Endothelial cell (in vitro differentiated cells): ENCODE measurements at regions not wholly inside any gene's neighbourhood (a gene's known extent, or its start where the extent isn't known, plus 50 kb on each side); places are given as distances from the start of the nearest gene placed in this dataset.

Experiments
- DNase-seq: peaks from one replicate; pipeline ENCODE4 v3.0.0; 2021; ENCODE audit warnings: low spot score
- H3K27ac Mint-ChIP-seq: one replicate; pipeline ENCODE4 v1.8.0; 2021; ENCODE audit warnings: mixed read lengths, inconsistent platforms; ENCODE audit not compliant: unreplicated experiment
- H3K27me3 Mint-ChIP-seq: one replicate; pipeline ENCODE4 v1.8.0; 2021; ENCODE audit warnings: mild to moderate bottlenecking, moderate library complexity, mixed read lengths, inconsistent platforms; ENCODE audit not compliant: unreplicated experiment
- H3K36me3 Mint-ChIP-seq: one replicate; pipeline ENCODE4 v1.8.0; 2021; ENCODE audit warnings: mild to moderate bottlenecking, low read depth, mixed read lengths, inconsistent platforms; ENCODE audit not compliant: unreplicated experiment
- H3K4me1 Mint-ChIP-seq: one replicate; pipeline ENCODE4 v1.8.0; 2021; ENCODE audit warnings: mild to moderate bottlenecking, mixed read lengths, inconsistent platforms; ENCODE audit not compliant: unreplicated experiment
- H3K4me3 Mint-ChIP-seq: one replicate; pipeline ENCODE4 v1.8.0; 2021; ENCODE audit warnings: mild to moderate bottlenecking, mixed read lengths, inconsistent platforms; ENCODE audit not compliant: unreplicated experiment
- H3K9me3 Mint-ChIP-seq: one replicate; pipeline ENCODE4 v1.8.0; 2021; ENCODE audit warnings: mixed read lengths, inconsistent platforms; ENCODE audit not compliant: unreplicated experiment
- TF ChIP-seq, protein P1 (sequence below): fragments of 200-600 bp; sonication (generic); IDR thresholded peaks from one replicate; pipeline ENCODE4 v1.5.0; 2021; ENCODE audit warnings: antibody characterized with exemption; ENCODE audit not compliant: unreplicated experiment

DNA sequence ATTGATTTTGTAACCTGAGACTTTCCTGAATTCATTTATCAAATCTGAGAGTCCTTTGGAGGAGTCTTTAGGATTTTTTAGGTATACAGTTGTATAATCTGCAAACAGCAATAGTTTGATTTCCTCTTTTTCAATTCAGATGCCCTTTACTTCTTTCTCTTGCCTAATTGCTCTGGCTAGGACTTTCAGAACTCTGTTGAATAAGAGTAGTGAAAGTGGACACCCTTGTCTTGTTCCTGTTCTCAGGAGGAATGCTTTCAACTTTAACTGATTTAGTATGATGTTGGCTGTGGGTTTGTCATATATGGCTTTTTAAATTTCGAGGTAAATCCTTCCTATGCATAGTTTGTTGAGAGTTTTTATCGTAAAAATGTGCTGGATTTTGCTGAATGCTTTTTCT is 227.4 kb downstream of the CSNK2A3 start:
- no peaks in the 10 kb centered on the region for H3K27me3 Mint-ChIP-seq
- no peaks in the 10 kb centered on the region for H3K36me3 Mint-ChIP-seq
- H3K27ac Mint-ChIP-seq, result no peak overlapping the region
- TF ChIP-seq, protein P1, sequence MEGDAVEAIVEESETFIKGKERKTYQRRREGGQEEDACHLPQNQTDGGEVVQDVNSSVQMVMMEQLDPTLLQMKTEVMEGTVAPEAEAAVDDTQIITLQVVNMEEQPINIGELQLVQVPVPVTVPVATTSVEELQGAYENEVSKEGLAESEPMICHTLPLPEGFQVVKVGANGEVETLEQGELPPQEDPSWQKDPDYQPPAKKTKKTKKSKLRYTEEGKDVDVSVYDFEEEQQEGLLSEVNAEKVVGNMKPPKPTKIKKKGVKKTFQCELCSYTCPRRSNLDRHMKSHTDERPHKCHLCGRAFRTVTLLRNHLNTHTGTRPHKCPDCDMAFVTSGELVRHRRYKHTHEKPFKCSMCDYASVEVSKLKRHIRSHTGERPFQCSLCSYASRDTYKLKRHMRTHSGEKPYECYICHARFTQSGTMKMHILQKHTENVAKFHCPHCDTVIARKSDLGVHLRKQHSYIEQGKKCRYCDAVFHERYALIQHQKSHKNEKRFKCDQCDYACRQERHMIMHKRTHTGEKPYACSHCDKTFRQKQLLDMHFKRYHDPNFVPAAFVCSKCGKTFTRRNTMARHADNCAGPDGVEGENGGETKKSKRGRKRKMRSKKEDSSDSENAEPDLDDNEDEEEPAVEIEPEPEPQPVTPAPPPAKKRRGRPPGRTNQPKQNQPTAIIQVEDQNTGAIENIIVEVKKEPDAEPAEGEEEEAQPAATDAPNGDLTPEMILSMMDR, result no peak
- peaks cover 7% of the 10 kb centered on the region for H3K4me1 Mint-ChIP-seq
- no peaks in the 10 kb centered on the region for H3K9me3 Mint-ChIP-seq
- no peak overlapping the region for H3K4me3 Mint-ChIP-seq
- DNase-seq, result no peak

DNA sequence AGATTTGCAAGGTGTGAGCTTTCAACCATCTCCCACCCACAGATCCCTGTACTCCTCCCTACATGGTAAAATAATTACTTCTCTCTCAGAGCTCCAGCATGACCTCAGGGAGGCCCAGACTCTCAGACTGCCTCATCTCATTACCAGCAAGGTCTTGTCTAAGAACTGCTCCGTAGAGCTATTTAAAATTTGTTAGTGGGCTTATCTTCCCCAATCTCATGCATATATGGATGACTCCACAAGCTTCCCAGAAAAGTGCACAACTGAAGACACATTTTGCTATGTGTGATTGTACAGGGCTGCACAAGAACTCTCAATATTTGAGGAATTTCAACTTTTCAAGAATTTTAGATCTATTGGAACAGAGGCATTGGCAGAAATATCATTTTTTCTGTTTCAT is 230.3 kb downstream of the CSNK2A3 start:
- Mint-ChIP-seq H3K4me1 (peaks cover 11% of the 10 kb centered on the region), H3K36me3 (no peaks in the 10 kb centered on the region), H3K27ac (no peak overlapping the region), H3K4me3 (no peak overlapping the region), H3K27me3 (no peaks in the 10 kb centered on the region), H3K9me3 (no peaks in the 10 kb centered on the region)
- TF ChIP-seq, protein P1, result no peak
- no peak for DNase-seq

DNA sequence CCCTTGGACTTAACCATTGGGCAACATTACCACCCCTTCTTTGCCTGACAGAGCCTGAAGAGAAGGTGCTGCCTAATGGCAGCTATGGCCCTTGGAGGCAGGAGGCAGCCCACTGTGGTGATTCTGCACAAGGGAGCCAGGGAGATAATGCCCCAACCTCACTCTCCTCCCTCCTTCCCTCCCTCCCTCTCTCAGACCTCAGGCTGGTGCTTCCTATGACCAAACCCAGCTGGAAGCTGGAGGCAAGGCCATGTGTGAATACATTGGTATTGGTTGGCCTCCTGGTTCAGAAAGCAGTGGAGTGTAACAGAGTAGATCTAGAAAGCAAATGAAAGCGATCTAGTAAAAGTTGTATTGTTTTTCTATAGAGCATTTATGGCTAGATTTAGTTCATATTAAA is 233.1 kb downstream of the CSNK2A3 start:
- TF ChIP-seq, protein P1, result no peak
- Mint-ChIP-seq H3K27me3 (no peaks in the 10 kb centered on the region), H3K36me3 (no peaks in the 10 kb centered on the region), H3K4me3 (no peak overlapping the region), H3K27ac (no peak overlapping the region), H3K9me3 (no peaks in the 10 kb centered on the region), H3K4me1 (peaks cover 11% of the 10 kb centered on the region)
- no peak for DNase-seq

DNA sequence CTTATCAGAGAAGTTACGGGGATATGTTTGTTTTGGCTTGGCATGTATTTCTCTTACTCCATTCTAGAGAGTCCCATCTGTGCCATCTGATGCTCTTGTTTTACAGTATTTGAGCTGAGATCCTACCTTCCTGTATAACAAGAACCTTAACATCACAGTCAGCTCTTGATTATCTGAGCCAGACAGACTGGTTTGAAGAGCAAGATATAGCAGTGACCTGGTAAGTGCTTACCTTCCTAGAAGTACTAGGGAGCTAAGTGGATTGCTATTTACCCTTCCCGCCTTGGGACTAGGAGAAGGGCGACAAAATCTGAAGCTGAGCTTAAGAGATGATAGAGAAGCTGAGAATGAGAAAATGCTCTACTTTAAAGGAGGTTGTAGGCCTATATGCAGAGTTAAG is 235.3 kb downstream of the CSNK2A3 start:
- no peak for DNase-seq
- no peaks in the 10 kb centered on the region for H3K27me3 Mint-ChIP-seq
- no peak overlapping the region for H3K4me3 Mint-ChIP-seq
- H3K4me1 Mint-ChIP-seq, result peaks cover 11% of the 10 kb centered on the region
- H3K9me3 Mint-ChIP-seq, result no peaks in the 10 kb centered on the region
- no peaks in the 10 kb centered on the region for H3K36me3 Mint-ChIP-seq
- H3K27ac Mint-ChIP-seq, result no peak overlapping the region
- TF ChIP-seq, protein P1, result no peak

DNA sequence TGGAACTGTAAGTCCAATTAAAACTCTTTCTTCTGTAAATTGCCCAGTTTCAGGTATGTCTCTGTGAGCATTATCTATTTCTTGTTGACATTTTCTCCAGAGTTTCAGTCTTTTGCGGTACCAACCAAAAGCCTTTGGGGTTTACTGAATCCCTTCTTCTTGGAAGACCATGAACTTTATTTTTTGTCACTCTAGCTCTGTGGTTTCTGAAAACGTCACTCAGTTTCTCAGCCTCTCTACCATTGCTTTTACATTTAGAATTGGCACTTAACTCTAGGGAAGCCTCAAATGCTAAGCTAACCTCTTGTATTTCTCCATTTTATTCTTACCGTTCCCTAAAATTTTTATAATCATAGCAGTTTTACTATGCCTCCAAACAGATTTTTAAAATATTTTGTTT is 237.6 kb downstream of the CSNK2A3 start:
- H3K9me3 Mint-ChIP-seq, result no peaks in the 10 kb centered on the region

More for the DNA sequence above, 237.6 kb downstream of the CSNK2A3 start:
- TF ChIP-seq, protein P1, result no peak
- Mint-ChIP-seq H3K4me3 (no peak overlapping the region), H3K36me3 (no peaks in the 10 kb centered on the region), H3K27me3 (no peaks in the 10 kb centered on the region), H3K27ac (no peak overlapping the region), H3K4me1 (peaks cover 4% of the 10 kb centered on the region)
- no peak for DNase-seq
